SK-N-SH (cell line): ENCODE measurements at regions not wholly inside any gene's neighbourhood (a gene's known extent, or its start where the extent isn't known, plus 50 kb on each side); places are given as distances from the start of the nearest gene placed in this dataset.

ENCODE experiments used
- CTCF ChIA-PET: fragments of 300-600, 350-600 bp; formaldehyde crosslinking; extraction: SDS; loops from one replicate; lab custom pipeline; 2021; lab: Yijun Ruan, JAX
- POLR2A ChIA-PET: fragments of 350-600 bp; sonication (Branson Sonifier 250); formaldehyde crosslinking; extraction: SDS; loops from one replicate; lab custom pipeline; 2020; ENCODE audit warnings: antibody characterized with exemption, inconsistent platforms; lab: Yijun Ruan, JAX
- DNase-seq: peaks from one replicate; pipeline ENCODE4 v3.0.0; 2012
- H2AFZ ChIP-seq: fragments of 200-600 bp; sonication (generic); 2 replicates; pipeline ENCODE4 v1.8.1; 2016; ENCODE audit warnings: antibody characterized with exemption, mild to moderate bottlenecking, low read depth
- H3F3A ChIP-seq: fragments of 200-600 bp; sonication (generic); replicated peaks from 2 replicates; pipeline ENCODE3; 2016; ENCODE audit warnings: antibody characterized with exemption, mild to moderate bottlenecking; ENCODE audit not compliant: insufficient read depth
- H3K27ac ChIP-seq, 2 experiments: fragments of 200-500 bp in 1 of 2; fragments of 200-600 bp in 1 of 2; sonication (Bioruptor generic) in 1 of 2; sonication (generic), shearing (Covaris generic) in 1 of 2; 2 replicates each; pipeline versions ENCODE4 v1.5.1 to v1.6.1; 2014 to 2016; ENCODE audit warnings: low read depth in 2 of 2, inconsistent platforms in 1 of 2, low read length in 1 of 2, mild to moderate bottlenecking in 1 of 2, mixed read lengths in 1 of 2
- H3K27me3 ChIP-seq: fragments of 200-600 bp; sonication (generic), shearing (Covaris generic); 2 replicates; pipeline ENCODE4 v1.6.1; 2016; ENCODE audit warnings: mixed run types; ENCODE audit not compliant: insufficient read depth
- H3K36me3 ChIP-seq, 2 experiments: fragments of 200-500 bp in 1 of 2; fragments of 200-600 bp in 1 of 2; sonication (Bioruptor generic) in 1 of 2; sonication (generic) in 1 of 2; replicated peaks in 1 of 2; 2 replicates each; pipeline versions ENCODE3 to v1.5.1; 2014 to 2016; ENCODE audit warnings: low read length in 1 of 2, mild to moderate bottlenecking in 1 of 2; ENCODE audit not compliant: insufficient read depth in 2 of 2, control insufficient read depth in 1 of 2
- H3K4me1 ChIP-seq, 2 experiments: fragments of 200-500 bp in 1 of 2; fragments of 200-600 bp in 1 of 2; sonication (Bioruptor generic) in 1 of 2; sonication (generic), shearing (Covaris generic) in 1 of 2; 2 replicates each; pipeline versions ENCODE4 v1.5.1 to v1.6.1; 2014 to 2016; ENCODE audit warnings: low read depth in 1 of 2, low read length in 1 of 2, mixed run types in 1 of 2; ENCODE audit not compliant: insufficient read depth in 2 of 2, control insufficient read depth in 1 of 2
- H3K4me2 ChIP-seq: fragments of 200-600 bp; sonication (generic), shearing (Covaris generic); 2 replicates; pipeline ENCODE4 v1.6.1; 2017; ENCODE audit warnings: mixed run types
- H3K4me3 ChIP-seq, 2 experiments: fragments of 200-500 bp in 1 of 2; fragments of 200-600 bp in 1 of 2; sonication (Bioruptor generic) in 1 of 2; sonication (generic), shearing (Covaris generic) in 1 of 2; 2 replicates each; pipeline versions ENCODE4 v1.5.1 to v1.8.1; 2014 to 2016; ENCODE audit warnings: low read depth in 2 of 2, inconsistent platforms in 1 of 2, low read length in 1 of 2, mild to moderate bottlenecking in 1 of 2, mixed read lengths in 1 of 2, moderate library complexity in 1 of 2
- H3K79me2 ChIP-seq: fragments of 200-600 bp; sonication (generic); 2 replicates; pipeline ENCODE4 v1.8.1; 2017; ENCODE audit warnings: mild to moderate bottlenecking; ENCODE audit not compliant: insufficient read depth
- H3K9ac ChIP-seq: fragments of 200-600 bp; sonication (generic); 2 replicates; pipeline ENCODE4 v1.6.1; 2017; ENCODE audit warnings: mixed run types
- H3K9me2 ChIP-seq: fragments of 200-600 bp; sonication (generic); 2 replicates; pipeline ENCODE4 v1.6.1; 2017; ENCODE audit warnings: mixed run types
- H3K9me3 ChIP-seq: fragments of 200-600 bp; sonication (generic); 2 replicates; pipeline ENCODE4 v1.6.1; 2017; ENCODE audit warnings: mixed run types, mild to moderate bottlenecking, moderate library complexity
- H4K20me1 ChIP-seq: fragments of 200-600 bp; sonication (generic); 2 replicates; pipeline ENCODE4 v1.6.1; 2017; ENCODE audit warnings: mild to moderate bottlenecking, mixed run types; ENCODE audit not compliant: insufficient read depth
- CTCF ChIP-seq: fragments of 200-600 bp; sonication (generic); IDR thresholded peaks from 2 replicates; pipeline ENCODE4 v1.6.1; 2017; ENCODE audit warnings: antibody characterized with exemption, mild to moderate bottlenecking, moderate library complexity
- EP300 ChIP-seq, 2 experiments: IDR thresholded peaks; 2 replicates each; pipeline versions ENCODE4 v1.4.0 to v1.6.1; 2012; ENCODE audit warnings: borderline replicate concordance in 1 of 2, low read depth in 1 of 2, low read length in 1 of 2
- EZH2phosphoT487 ChIP-seq: fragments of 200-600 bp; sonication (generic); IDR thresholded peaks from 2 replicates; pipeline ENCODE4 v1.6.1; 2017; ENCODE audit warnings: low read depth, mixed run types, mild to moderate bottlenecking, antibody characterized with exemption, moderate library complexity, borderline replicate concordance
- FOSL2 ChIP-seq: IDR thresholded peaks from 2 replicates; pipeline ENCODE4 v1.4.0; 2012; ENCODE audit warnings: low read depth, mild to moderate bottlenecking, moderate library complexity, borderline replicate concordance
- FOXJ3 ChIP-seq: sonication (generic); formaldehyde crosslinking; IDR thresholded peaks from 2 replicates; pipeline ENCODE4 v1.5.1; 2020; ENCODE audit warnings: mild to moderate bottlenecking, missing genetic modification reagents
- FOXM1 ChIP-seq: IDR thresholded peaks from 2 replicates; pipeline ENCODE4 v1.4.0; 2012; ENCODE audit warnings: low read depth, mild to moderate bottlenecking
- NFIC ChIP-seq: IDR thresholded peaks from 2 replicates; pipeline ENCODE4 v1.4.0; 2012; ENCODE audit warnings: borderline replicate concordance
- POLR2AphosphoS5 ChIP-seq: IDR thresholded peaks from 2 replicates; pipeline ENCODE4 v1.6.1; 2012; ENCODE audit warnings: low read depth, low read length
- RCOR1 ChIP-seq: fragments of 150-350 bp; IDR thresholded peaks from 2 replicates; pipeline ENCODE4 v1.6.1; 2017; ENCODE audit warnings: antibody characterized with exemption, low read length
- TEAD4 ChIP-seq: IDR thresholded peaks from 2 replicates; pipeline ENCODE4 v1.4.0; 2012; ENCODE audit warnings: mild to moderate bottlenecking, borderline replicate concordance; ENCODE audit not compliant: insufficient read depth
- YY1 ChIP-seq: IDR thresholded peaks from 2 replicates; pipeline ENCODE4 v1.4.0; 2012; ENCODE audit warnings: low read depth, mild to moderate bottlenecking
- WGBS: methylation state at CpG from one replicate; pipeline ENCODE4 v1.1.6; 2017; ENCODE audit warnings: low lambda C conversion rate; 5-methylcytosine and 5-hydroxymethylcytosine counted together
- TF ChIP-seq, protein P1 (sequence below): IDR thresholded peaks from 2 replicates; pipeline ENCODE4 v1.4.0; 2012; ENCODE audit warnings: low read depth, borderline replicate concordance
- TF ChIP-seq, protein P2 (sequence below): fragments of 150-350 bp; IDR thresholded peaks from 2 replicates; pipeline ENCODE4 v1.6.1; 2017; ENCODE audit warnings: antibody characterized with exemption, low read length, low read depth, borderline replicate concordance

DNA sequence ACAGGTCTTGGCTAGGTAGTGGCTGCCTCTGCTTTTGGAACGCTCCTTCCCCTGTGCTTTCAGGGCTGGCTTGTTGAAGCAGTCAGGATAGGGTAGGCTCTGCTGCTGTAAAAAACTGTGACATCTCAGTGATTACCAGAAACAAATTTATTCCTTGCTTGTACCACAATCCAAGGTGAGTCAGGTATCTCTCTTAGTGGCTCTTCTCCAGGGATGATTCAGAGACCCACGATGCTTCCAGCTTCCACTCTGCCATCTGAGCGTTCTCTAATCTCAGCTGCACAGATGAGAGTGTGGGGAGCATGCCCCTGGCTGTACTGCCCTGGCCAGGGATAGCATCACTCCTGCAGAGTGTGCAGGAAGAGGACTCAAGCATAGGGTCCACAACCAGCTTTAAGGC is 174.9 kb downstream of the VAPA start (continued):
- TF ChIP-seq FOXM1 (no peak), YY1 (no peak), NFIC (no peak), EZH2phosphoT487 (no peak)

GRCh38 chr18:10089881-10090280 is 176.1 kb downstream of the VAPA start:
- DNase-seq, result no peak
- no peak for TF ChIP-seq CTCF
- TF ChIP-seq YY1, result no peak
- TF ChIP-seq, protein P1, sequence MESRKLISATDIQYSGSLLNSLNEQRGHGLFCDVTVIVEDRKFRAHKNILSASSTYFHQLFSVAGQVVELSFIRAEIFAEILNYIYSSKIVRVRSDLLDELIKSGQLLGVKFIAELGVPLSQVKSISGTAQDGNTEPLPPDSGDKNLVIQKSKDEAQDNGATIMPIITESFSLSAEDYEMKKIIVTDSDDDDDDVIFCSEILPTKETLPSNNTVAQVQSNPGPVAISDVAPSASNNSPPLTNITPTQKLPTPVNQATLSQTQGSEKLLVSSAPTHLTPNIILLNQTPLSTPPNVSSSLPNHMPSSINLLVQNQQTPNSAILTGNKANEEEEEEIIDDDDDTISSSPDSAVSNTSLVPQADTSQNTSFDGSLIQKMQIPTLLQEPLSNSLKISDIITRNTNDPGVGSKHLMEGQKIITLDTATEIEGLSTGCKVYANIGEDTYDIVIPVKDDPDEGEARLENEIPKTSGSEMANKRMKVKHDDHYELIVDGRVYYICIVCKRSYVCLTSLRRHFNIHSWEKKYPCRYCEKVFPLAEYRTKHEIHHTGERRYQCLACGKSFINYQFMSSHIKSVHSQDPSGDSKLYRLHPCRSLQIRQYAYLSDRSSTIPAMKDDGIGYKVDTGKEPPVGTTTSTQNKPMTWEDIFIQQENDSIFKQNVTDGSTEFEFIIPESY, result no peak
- TF ChIP-seq, protein P2, sequence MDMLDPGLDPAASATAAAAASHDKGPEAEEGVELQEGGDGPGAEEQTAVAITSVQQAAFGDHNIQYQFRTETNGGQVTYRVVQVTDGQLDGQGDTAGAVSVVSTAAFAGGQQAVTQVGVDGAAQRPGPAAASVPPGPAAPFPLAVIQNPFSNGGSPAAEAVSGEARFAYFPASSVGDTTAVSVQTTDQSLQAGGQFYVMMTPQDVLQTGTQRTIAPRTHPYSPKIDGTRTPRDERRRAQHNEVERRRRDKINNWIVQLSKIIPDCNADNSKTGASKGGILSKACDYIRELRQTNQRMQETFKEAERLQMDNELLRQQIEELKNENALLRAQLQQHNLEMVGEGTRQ, result no peak
- TF ChIP-seq POLR2AphosphoS5, result no peak
- TF ChIP-seq TEAD4, result no peak
- no peak for TF ChIP-seq FOXJ3 (CRISPR knock-in tag)
- no peak for TF ChIP-seq EP300 (IDR thresholded peaks at IDR 0.05; ENCODE audit: borderline replicate concordance in 1 of 2, low read depth in 1 of 2, low read length in 1 of 2)
- no peak for TF ChIP-seq RCOR1
- TF ChIP-seq FOSL2, result no peak
- TF ChIP-seq, all 33 proteins: peak for 0
- no peaks in the 10 kb centered on the region for H3K9me3 ChIP-seq
- H3K27ac ChIP-seq, result no peak overlapping the region
- ChIA-PET CTCF (interaction anchor here (0.6 kb wide), 1 partner anchor 9 kb away, joined by 3 read pairs; no protein-coding TSS in a partner anchor), POLR2A (no interaction called here)
- no peaks in the 10 kb centered on the region for H3K36me3 ChIP-seq
- H3F3A ChIP-seq, result no peaks in the 10 kb centered on the region
- no peak overlapping the region for H3K9ac ChIP-seq
- peaks cover 0 to 6% of the 10 kb centered on the region in 2 experiments; a peak in 1 of 4 replicates for H3K4me1 ChIP-seq
- WGBS, result 29% methylated on average over 4 of the region's 4 CpGs
- no peaks in the 10 kb centered on the region for H3K9me2 ChIP-seq
- no peaks in the 10 kb centered on the region; the same call in 1 of the 2 replicates for H3K27me3 ChIP-seq
- no peak overlapping the region for H3K4me2 ChIP-seq
- H3K4me3 ChIP-seq, result no peak overlapping the region
- H3K79me2 ChIP-seq, result no peaks in the 10 kb centered on the region
- no peak overlapping the region for H2AFZ ChIP-seq
- no peaks in the 10 kb centered on the region for H4K20me1 ChIP-seq
